ENCODE measurements at regions not wholly inside any gene's neighbourhood (a gene's known extent, or its start where the extent isn't known, plus 50 kb on each side); places are given as distances from the start of the nearest gene placed in this dataset.

DNA sequence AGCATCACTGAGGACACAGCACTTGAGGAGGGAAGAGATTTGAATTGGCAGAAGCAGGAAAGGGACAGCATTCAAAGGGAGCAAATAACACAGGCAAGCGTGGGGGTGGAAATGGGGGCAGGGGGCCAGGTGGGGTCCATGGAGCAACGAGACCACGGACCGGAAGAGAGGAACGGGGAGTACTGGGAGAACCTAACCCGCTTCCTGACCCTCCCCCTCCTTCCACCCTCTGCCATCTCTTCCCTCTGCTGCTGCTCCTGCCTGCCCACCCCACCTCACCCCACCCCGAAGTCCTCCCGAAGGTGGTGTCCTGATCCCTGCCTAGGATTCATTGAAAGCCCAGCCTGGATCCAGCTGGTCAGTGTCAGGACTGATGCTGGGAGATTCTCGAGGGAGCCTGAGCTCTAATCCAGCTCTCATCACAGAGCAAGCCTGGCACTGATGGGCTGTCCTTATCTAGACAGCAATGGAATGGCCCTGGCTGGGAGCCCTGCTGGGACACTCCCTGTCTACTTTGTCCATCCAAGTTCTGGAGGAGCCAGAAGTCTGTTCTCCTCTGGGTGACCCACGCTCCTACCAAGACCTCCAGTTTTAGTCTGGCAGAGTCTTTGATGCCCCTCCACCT is 105.0 kb downstream of the TRIM29 start:
- TF ChIP-seq, protein P1, sequence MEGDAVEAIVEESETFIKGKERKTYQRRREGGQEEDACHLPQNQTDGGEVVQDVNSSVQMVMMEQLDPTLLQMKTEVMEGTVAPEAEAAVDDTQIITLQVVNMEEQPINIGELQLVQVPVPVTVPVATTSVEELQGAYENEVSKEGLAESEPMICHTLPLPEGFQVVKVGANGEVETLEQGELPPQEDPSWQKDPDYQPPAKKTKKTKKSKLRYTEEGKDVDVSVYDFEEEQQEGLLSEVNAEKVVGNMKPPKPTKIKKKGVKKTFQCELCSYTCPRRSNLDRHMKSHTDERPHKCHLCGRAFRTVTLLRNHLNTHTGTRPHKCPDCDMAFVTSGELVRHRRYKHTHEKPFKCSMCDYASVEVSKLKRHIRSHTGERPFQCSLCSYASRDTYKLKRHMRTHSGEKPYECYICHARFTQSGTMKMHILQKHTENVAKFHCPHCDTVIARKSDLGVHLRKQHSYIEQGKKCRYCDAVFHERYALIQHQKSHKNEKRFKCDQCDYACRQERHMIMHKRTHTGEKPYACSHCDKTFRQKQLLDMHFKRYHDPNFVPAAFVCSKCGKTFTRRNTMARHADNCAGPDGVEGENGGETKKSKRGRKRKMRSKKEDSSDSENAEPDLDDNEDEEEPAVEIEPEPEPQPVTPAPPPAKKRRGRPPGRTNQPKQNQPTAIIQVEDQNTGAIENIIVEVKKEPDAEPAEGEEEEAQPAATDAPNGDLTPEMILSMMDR (IDR thresholded peaks at IDR 0.05), result no peak
- TF ChIP-seq POLR2A (IDR thresholded peaks at IDR 0.05) (no peak), POLR2AphosphoS5 (IDR thresholded peaks at IDR 0.05) (no peak)

Data from prostate gland (tissue), 2 donors.